AG20443 (cell line): ENCODE measurements at regions not wholly inside any gene's neighbourhood (a gene's known extent, or its start where the extent isn't known, plus 50 kb on each side); places are given as distances from the start of the nearest gene placed in this dataset.

ENCODE experiments used
- DNase-seq: peaks from one replicate; pipeline ENCODE4 v3.0.0; 2012; ENCODE audit warnings: low spot score, mixed read lengths

DNA sequence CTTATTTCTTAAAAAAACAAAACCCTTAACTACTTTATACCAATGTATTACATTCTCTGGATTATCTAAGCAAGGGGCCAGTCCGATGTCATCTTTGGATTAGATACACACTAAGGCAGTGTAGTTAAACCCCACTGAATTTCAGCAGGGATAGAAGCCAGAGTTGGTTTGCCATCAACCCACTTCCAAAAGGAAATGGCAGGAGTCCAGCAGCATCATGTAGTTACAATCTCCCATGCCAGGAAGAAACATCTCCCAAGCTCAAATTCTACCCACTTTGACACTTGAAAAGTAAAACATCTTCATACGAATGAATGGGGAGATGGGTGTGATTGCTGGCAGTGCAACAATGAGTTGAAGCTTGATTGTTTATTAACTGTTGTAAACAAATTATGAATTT lies 203.5 kb upstream of the PLXNC1 start:
- DNase-seq = no peak

DNA sequence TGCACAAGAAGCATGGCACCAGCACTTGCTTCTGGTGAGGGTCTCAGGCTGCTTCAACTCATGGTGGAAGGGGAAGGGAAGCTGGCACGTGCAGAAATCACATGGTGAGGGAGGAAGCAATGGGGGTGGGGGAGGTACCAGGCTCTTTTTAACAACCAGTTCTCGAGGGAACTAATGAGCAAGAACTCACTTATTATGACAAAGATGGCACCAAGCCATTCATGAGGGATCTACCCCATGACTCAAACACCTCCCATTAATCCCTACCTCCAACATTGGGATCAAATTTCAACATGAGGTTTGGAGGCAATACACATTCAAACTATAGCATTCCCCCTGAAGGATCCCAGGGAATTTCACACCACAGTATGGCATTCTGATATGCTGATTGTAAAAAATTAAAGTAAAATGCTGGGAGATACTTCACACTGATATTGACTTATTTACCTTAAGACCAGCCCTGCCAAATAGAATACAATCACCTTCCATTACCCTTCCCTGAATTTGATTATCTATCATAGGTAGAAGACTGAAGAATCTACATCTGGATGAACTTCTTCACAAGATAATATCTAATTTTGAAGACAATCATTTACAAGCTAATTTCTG lies 201.7 kb upstream of the PLXNC1 start:
- DNase-seq = no peak

DNA sequence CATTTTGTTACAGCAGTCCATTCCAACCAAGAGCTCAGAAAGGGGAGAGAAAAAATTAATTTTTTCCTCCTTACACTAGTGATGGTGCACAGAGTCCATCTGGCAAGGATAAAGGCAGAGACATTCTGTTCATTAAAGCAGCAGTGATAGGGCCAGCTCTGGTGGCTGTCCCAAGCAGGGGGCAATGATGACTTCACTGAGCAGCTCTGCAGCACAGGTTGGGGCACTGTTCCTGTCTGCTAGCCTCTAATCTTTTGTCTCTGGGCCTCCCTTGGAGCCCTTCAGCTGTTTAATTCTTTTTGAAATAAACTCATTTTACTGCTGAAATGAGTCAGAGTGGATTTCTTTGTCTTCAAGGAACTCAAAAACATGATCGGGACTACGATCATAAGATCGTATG lies 200.9 kb upstream of the PLXNC1 start:
- no peak for DNase-seq

DNA sequence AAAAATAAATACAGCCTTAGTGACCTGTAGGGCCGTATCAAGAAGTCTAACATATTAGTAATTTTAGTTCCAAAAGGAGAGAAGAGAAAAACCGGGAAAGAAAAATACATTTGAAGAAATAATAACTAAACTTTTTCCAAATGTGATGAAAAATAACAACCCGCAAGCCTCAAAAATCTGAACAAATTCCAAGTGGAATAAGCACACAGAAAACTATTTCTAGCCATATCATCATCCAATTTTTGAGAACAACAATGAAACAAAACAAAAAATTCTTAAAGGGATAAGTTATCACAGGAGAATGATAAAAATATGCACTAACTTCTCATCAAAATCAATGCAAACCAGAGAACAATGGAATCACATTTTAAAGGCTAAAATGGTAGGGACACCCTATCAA lies 198.1 kb upstream of the PLXNC1 start:
- peak; percentile 33 for DNase-seq

DNA sequence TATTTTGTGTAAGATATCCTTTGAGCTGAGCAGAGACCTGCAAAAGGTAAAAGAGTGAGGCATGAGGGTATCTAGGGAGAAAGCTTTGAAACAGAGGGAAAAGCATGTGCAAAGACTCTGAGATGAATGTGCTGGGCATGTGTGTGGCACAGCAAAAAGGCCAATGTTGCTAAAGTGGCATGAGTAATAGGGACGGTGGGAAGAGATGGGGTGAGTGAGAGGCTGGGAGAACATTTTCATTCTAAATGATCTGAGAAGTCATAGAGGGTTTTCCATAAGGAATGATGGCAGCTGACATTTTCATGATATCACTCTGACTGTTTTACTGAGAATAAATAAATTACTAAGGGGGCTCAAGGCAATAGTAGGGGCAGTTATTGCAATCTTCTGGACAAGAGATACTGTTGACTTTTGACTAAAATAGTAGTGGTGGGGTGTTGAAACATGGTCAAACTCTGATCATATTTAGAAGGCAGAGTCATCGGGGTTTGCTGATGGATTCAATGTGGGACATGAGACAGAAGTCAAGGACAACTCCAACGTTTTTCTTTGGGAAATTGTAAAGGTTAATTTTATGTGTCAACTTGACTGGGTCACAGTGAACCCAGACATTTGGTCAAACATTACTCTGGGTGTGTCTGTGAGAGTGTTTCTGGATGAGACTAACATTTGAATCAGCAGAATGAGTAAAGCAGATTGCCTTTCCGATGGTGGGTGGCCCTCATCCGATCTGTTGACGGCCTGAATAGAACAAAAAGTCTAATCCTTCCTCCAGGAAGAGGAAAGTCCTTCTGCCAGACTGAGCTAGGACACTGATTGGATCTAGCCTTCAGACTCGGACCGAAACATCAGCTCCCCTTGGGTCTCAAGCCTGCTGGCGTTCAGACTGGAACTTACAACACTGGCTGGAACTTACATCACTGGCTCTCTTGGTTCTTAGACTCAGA lies 193.9 kb upstream of the PLXNC1 start:
- DNase-seq = peak; percentile 64

DNA sequence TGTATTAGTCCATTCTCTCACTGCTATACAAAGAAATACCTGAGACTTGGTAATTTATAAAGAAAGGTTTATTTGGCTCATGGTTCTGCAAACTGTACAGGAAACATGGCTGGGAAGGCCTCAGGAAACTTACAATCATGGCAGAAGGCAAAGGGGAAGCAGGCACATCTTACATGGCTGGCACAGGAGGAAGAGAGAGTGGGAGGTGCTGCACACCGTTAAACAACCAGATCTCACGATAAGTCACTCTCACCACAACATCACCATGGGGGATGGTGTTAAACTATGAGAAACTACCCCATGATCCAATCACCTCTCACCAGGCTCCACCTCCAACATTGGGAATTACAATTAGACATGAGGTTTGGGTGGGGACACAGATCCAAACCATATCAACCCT lies 191.8 kb upstream of the PLXNC1 start:
- no peak for DNase-seq

DNA sequence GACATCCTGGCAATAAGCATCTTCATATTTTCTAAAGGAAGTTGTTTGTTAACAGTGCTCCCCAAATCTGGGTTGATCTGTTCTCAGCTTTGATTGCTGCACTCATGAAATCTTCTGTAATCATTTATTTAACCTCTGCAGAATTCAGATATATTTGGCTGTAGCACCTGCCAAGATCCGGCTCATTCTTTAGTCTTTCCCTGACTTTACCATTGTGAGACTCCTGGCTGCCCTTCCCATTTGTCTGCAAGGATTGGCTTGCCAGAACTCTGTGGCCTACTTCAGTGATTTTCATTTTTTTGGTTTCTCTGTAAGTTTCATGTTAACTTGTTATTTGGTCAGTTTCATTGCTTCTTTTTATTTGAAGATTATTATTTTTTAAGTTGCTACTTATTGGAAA lies 191.2 kb upstream of the PLXNC1 start:
- no peak for DNase-seq

DNA sequence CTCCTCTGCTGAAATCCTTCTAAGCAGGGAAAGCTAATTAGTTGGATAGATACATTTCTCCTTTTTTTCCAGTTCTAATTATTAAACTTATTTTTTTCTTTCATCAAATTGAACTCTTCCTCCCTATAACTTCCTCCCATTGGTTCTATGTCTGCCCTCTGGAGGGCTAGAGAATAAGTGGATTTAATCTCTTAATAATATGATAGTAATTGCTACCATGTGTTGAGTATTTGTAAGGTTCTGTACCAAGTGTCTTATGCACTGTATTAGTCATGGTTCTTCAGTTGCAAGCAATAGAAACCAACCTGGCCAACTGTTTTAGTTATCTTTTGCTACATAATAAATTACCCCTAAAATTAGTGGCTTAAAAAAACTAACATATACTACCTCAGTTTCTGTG lies 190.5 kb upstream of the PLXNC1 start:
- no peak for DNase-seq

DNA sequence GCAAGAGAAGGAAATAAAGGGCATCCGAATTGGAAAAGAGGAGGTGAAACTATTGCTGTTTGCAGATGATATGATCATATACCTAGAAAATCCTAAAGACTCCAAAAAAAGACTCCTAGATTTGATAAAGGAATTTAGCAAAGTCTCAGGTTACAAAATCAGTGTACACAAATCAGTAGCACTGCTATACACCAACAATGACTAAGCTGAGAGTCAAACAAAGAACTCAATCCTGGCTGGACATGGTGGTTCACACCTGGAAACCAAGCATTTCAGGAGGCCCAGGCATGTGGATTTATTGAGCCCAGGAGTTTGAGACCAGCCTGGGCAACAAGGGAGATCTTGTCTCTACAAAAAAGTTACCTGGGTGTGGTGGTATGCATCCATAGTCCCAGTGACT lies 188.7 kb upstream of the PLXNC1 start:
- no peak for DNase-seq

DNA sequence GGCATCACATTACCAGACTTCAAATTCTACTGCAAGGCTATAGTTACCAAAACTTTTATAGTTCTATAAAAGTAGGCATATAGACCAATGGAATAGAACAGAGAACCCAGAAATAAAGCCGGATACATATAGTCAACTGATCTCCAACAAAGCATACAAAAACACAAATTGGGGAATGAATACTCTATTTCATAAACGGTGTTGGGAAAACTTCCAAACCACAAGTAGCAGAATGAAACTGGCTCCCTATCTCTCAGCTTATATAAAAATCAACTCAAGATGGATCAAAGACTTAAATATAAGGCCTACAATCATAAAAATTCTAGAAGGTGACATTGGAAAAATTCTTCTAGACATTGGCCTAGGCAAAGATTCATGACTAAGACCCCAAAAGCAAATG lies 187.9 kb upstream of the PLXNC1 start:
- DNase-seq = no peak

DNA sequence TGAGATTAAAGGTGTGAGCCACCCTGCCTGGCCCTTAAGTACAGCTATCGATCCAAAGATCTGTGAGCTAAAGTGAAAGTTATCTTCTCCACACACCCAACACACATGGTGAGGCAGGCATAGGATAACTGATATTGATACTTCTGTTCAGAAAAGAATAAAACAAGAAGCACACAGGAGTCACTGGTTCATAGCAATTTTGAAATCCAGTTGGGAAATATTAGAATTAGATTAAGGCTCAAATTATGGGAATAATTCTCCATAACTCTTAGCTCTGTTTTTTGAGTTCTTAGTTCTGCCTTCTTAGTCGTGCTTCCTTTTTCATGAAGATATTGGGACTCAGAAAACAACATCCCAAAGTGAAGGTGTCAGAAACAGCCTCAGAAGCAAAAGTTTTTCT lies 186.0 kb upstream of the PLXNC1 start:
- DNase-seq = no peak

DNA sequence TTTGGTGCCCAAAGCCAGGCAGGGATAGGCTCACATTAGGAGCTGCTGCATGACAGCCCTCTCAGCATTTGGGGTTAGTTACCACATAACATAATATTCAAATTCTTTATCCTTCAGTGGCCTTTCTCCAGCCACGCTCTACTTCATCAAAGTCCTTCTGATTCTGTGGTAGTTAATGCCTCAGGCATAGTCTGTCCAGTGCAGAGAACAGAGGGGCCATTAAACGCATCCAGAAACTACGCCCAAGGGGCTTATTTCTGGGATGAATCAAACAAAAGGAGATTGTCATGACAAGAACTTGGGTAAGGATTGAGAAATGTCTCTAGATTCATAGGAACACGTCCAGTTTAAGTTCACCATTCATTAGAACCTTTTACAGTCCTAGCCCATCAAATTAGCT lies 183.4 kb upstream of the PLXNC1 start:
- no peak for DNase-seq

DNA sequence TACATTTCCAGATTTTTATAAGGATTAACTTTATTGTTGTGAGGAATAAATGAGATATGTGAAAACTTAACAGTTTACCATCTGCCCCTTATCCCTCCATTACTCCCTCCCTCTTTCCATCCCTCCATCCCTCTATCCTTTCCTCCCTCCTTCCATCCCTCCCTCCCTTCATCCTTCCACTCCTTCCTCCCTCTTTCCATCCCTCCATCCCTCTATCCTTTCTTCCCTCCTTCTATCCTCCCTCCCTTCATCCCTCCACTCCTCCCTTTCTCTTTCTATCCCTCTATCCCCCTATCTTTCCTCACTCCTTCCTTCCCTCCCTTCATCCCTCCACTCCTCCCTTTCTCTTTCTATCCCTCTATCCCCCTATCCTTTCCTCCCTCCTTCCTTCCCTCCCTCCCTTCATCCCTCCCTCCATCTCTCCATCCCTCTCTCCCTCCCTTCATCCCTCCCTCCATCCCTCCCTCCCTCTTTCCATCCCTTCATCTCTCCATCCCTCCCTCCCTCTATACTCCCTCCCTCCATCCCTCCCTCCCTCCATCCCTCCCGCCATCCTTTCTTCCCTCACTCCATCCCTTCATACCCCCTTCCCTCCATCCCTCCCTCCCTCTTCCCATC lies 181.8 kb upstream of the PLXNC1 start:
- no peak for DNase-seq

DNA sequence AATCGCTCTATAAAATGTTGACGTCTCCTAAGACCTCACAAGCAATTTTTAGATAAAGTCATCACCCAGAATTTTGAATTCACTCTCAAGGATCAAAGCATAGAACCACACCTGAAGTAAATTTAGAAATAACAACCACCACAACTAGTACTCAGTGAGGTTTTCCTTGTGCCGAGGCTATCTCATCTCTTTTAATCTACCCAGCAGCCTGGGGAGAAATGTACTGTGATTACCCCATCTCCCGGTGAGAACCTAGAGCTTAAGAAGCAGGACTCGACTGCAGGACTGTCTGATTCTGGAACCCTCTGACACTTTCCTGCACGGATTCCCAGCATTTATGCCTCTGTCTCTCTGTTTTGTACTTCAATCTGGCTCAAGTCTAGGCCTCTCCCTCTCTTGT lies 180.9 kb upstream of the PLXNC1 start:
- no peak for DNase-seq

DNA sequence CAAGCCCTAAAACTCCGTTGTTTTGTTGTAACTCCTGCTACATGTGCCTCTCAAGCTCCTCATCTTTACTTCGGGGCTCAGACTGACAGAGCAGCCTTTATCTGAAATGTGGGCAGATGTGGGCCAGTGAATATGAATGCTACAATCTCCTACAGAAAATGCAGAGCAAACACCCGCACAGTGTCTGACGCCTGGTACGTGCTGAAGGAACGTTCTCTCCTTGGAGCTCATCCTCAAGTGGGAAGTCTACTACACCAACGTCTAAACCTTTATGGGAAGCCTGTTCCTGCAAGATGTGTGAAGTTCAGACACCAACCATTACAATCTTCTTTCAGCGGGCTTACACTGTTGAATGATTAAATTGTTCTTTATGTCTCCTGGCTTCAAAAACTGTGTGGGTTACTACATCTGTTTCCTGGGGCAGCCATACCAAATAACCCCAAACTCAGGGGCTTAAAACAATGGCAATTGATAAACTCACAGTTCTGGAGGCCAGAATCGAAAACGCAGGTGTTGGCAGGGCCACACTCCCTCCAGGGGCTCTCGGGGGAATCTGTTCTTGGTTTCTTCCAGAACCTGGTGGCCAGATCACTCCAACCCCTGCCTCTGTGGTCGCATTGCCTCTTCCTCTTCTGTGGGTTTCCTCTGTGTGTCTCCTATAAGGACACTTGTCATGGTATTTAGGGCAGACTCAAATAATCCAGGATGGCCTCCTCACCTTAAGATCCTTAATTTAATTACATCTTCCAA lies 179.7 kb upstream of the PLXNC1 start:
- DNase-seq = no peak

DNA sequence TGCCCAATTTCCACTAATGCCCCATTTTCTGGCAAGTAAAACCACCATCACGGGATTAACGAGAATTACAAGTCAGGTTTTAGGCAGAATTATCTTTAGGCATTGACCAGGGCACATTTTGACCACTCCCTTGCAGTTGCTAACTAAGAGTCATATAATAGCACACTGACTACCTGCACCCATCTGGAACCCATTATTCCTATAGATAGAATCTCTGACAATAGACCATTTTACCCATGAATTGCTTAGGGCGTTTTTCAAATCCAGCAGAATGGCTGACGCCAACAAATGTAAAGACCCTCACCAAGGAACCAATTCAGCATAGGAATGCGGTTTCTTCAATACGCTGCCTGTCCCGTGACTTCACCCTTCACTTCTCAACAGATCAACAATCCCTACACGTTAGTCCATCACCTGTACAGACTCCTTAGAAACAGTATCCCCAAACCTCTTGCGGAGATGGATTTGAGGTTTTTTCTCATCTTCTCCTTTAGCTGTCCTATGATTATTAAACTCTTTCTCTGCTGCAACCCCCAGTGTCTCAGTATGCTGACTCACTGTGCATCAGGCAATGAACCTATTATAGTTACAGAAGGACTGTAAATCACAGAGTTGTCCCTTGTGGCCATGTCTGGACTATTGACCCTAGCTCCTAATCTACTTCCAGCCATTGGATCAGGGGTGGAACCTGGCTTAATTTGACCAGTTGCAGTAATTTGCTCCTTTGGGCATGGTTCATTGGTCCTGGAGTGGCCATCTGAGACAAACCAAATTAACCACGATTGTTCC lies 177.3 kb upstream of the PLXNC1 start:
- no peak for DNase-seq

DNA sequence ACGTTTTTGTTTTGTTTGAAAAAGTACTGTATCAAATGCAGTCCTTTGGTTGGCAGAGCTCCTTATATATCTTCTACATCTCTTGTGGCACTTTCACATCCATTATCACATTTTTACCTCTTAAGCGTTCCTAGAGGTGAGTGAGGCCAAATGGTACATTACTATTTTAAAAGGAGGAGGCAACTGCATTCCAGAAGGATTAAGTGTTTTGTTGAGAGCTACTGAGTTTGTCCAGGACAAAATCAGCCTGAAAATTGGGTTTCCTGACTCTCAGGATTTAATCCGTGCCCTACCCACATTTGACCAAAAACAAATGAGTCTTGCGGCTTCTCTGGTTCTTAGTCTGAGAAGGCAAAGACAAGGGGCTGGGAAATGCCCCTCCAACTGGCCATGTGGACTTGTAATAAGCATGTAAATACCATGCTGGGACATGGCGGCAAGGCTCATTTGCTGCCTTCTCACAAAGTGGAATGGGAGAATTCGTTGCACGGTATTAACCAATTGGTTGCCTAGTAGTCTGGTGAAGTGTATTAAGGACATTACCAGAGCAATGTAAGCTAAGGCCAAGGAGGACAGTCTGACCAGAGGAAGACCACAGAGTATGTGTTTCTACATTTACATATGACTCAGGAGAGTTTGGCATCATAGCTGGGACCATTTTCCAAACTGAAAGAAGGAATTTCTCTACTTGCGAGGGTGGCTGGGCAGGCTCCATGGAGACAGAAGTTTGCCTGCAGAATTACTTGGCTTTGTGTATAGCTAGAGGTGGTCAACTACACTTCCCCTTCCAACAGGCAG lies 175.8 kb upstream of the PLXNC1 start:
- DNase-seq = peak; percentile 72

DNA sequence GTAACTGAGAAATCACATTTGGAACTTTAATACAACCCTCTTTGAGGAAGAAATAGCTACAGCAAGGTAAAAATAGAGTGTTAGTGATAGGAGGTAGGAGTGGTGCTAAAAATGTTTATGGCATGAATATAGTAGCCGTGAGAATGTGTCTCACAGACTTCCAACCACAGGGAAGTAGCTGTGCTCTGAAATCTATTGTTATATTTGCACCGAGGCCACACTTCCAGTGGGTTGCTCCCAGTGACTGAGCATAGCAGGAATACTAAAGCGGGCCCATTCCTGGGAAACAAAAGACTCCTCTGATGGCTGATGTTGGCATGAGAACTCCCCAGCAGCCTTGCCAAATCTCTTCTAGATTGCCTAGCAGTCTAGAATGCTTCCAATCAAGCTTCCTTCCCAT lies 174.1 kb upstream of the PLXNC1 start:
- no peak for DNase-seq

DNA sequence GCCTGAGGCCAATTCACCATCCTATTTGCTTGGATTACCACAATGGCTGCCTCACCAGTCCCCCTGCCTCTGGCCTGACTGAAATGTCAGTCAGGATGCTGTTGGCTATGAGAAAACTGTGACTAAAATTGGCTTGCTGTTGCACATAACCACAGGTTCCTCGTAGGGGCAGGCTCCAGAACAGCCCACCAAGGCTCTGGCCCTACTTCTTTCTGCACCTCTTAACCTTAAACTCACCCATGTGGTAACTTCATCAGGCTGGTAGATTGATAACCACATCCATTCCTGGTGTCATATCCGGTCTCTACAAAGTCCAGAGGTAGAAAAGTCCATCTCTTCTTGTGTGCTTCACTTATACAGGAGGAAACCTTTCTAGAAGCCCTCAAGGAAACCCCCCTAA lies 172.4 kb upstream of the PLXNC1 start:
- no peak for DNase-seq

DNA sequence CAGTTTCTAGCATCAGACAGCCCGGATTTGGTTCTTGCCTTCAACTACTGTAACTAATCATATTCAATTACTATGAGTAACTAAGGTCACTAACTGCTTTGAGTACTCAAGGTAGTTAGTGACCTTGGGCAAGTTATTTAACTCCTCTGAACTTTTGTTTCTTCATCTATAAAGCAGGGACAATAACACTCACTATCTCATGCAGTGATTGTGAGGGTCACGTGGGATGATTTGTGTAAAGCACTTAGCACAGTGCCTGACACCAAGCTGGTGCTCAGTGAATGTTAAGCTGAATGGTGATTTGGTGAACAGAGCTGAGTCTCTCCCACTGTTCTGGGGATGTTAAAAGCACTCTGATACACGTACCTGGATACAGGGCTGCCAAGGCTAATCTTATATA lies 171.3 kb upstream of the PLXNC1 start:
- DNase-seq = no peak

DNA sequence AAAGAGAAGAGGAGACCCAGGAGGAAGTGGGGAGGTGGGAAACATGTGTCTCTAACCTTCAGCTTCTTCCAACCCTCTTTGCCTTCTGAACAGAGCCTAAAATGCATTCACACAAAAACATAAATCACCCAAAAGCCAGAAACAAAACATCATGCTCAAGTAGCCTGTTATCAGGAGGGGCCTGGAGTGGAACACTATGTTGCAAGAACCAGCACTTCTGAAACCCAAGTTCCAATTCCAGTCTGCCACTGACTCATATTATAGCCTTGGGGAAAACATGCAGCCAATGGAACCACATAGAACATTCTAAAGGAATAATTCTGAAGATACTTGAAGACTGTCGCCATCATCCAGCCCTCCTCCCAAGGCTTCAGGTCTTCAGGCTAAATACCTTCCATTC lies 169.8 kb upstream of the PLXNC1 start:
- peak; percentile 82 for DNase-seq
